H1 (cell line): ENCODE measurements at regions not wholly inside any gene's neighbourhood (a gene's known extent, or its start where the extent isn't known, plus 50 kb on each side); places are given as distances from the start of the nearest gene placed in this dataset.

ENCODE experiments used
- CTCF ChIA-PET: fragments of 300-600 bp; sonication (Branson Sonifier 250); formaldehyde crosslinking; loops from one replicate; lab custom pipeline; 2021; ENCODE audit not compliant: partially characterized antibody; lab: Charles Lee
- POLR2A ChIA-PET: fragments of 300-600 bp; sonication (Branson Sonifier 250); formaldehyde crosslinking; loops from one replicate; lab custom pipeline; 2021; ENCODE audit warnings: inconsistent platforms; ENCODE audit not compliant: partially characterized antibody; lab: Charles Lee
- DNase-seq, 2 experiments: peaks; one replicate each; pipeline versions ENCODE4 v3.0.0 to v3.0.0-alpha.2; 2010 to 2022; ENCODE audit warnings: low spot score in 2 of 2, low read depth in 1 of 2, mixed read lengths in 1 of 2
- FAIRE-seq: peaks from 2 replicates; lab custom pipeline; 2011; peaks lifted over from hg19 to GRCh38; lab: Jason Lieb, UNC
- H2AFZ ChIP-seq: 2 replicates; pipeline ENCODE4 v1.8.1; 2012; ENCODE audit warnings: low read length, inconsistent platforms
- H2AK5ac ChIP-seq: 2 replicates; pipeline ENCODE4 v1.6.1; 2013; ENCODE audit warnings: low read depth, low read length
- H2BK120ac ChIP-seq: replicated peaks from 2 replicates; pipeline ENCODE3; 2013; ENCODE audit warnings: low read depth, low read length, inconsistent platforms
- H2BK12ac ChIP-seq: 2 replicates; pipeline ENCODE4 v1.6.1; 2013; ENCODE audit warnings: low read depth, low read length
- H2BK15ac ChIP-seq: 2 replicates; pipeline ENCODE4 v1.6.1; 2013; ENCODE audit warnings: low read length
- H2BK20ac ChIP-seq: 2 replicates; pipeline ENCODE4 v1.6.1; 2013; ENCODE audit warnings: low read length
- H2BK5ac ChIP-seq: 2 replicates; pipeline ENCODE4 v1.6.1; 2013; ENCODE audit warnings: low read depth, low read length
- H3K14ac ChIP-seq: 2 replicates; pipeline ENCODE4 v1.6.1; 2013; ENCODE audit warnings: inconsistent platforms; ENCODE audit not compliant: insufficient read length
- H3K18ac ChIP-seq: 2 replicates; pipeline ENCODE4 v1.6.1; 2013; ENCODE audit warnings: low read length; ENCODE audit errors: extremely low read depth
- H3K23ac ChIP-seq: 2 replicates; pipeline ENCODE4 v1.6.1; 2013; ENCODE audit warnings: inconsistent platforms; ENCODE audit not compliant: insufficient read length
- H3K23me2 ChIP-seq: 2 replicates; pipeline ENCODE4 v1.6.1; 2013; ENCODE audit warnings: low read depth, low read length
- H3K27ac ChIP-seq: 2 replicates; pipeline ENCODE4 v1.6.1; 2011; ENCODE audit warnings: low read depth, low read length, inconsistent platforms
- H3K27me3 ChIP-seq, 4 experiments: replicated peaks in 1 of 4; 1 replicate in 1 of 4; 2 replicates in 3 of 4; pipeline versions ENCODE4 v1.6.1 to v1.8.1; 2011 to 2013; ENCODE audit warnings: low read length in 3 of 4, mild to moderate bottlenecking in 3 of 4, inconsistent platforms in 2 of 4, mixed read lengths in 2 of 4, moderate library complexity in 1 of 4; ENCODE audit not compliant: control insufficient read depth in 3 of 4, insufficient read depth in 3 of 4; ENCODE audit errors: extremely low read depth in 1 of 4
- H3K36me3 ChIP-seq, 4 experiments: 2 replicates each; pipeline versions ENCODE4 v1.6.1 to v1.8.1; 2011 to 2013; ENCODE audit warnings: mild to moderate bottlenecking in 4 of 4, low read length in 3 of 4, moderate library complexity in 2 of 4, control low read depth in 1 of 4, inconsistent platforms in 1 of 4; ENCODE audit not compliant: insufficient read depth in 4 of 4, control insufficient read depth in 2 of 4
- H3K4ac ChIP-seq: replicated peaks from 2 replicates; pipeline ENCODE3; 2013; ENCODE audit warnings: low read length, low read depth, mixed read lengths, inconsistent platforms; ENCODE audit not compliant: insufficient read length
- H3K4me1 ChIP-seq, 4 experiments: replicated peaks in 1 of 4; 1 replicate in 1 of 4; 2 replicates in 3 of 4; pipeline versions ENCODE4 v1.6.1 to v1.8.1; 2011 to 2013; ENCODE audit warnings: low read length in 3 of 4, inconsistent platforms in 2 of 4, mixed read lengths in 1 of 4; ENCODE audit not compliant: insufficient read depth in 4 of 4, control insufficient read depth in 3 of 4
- H3K4me2 ChIP-seq, 2 experiments: 2 replicates each; pipeline versions ENCODE4 v1.6.1 to v1.8.1; 2011 to 2013; ENCODE audit warnings: low read depth in 2 of 2, low read length in 2 of 2, control low read depth in 1 of 2, inconsistent platforms in 1 of 2, mild to moderate bottlenecking in 1 of 2; ENCODE audit not compliant: insufficient read depth in 1 of 2
- H3K4me3 ChIP-seq, 4 experiments: fragments of 200-600, 300-600 bp in 1 of 4; sonication (generic), shearing (Covaris generic), sonication (Bioruptor Twin) in 1 of 4; 2 replicates each; pipeline versions ENCODE4 v1.5.1 to v1.8.1; 2011 to 2016; ENCODE audit warnings: low read length in 4 of 4, low read depth in 3 of 4, control low read depth in 2 of 4, inconsistent platforms in 2 of 4, mild to moderate bottlenecking in 2 of 4, mixed read lengths in 1 of 4, moderate library complexity in 1 of 4; ENCODE audit not compliant: insufficient read depth in 2 of 4; ENCODE audit errors: extremely low read depth in 1 of 4
- H3K56ac ChIP-seq: replicated peaks from 2 replicates; pipeline ENCODE3; 2013; ENCODE audit warnings: low read depth, mild to moderate bottlenecking, mixed read lengths, low read length, inconsistent platforms; ENCODE audit not compliant: insufficient read length
- H3K79me1 ChIP-seq: 2 replicates; pipeline ENCODE4 v1.6.1; 2013; ENCODE audit warnings: low read depth, low read length, control low read depth
- H3K79me2 ChIP-seq, 2 experiments: 2 replicates each; pipeline versions ENCODE4 v1.6.1 to v1.8.1; 2012 to 2013; ENCODE audit warnings: low read length in 2 of 2, mild to moderate bottlenecking in 2 of 2, inconsistent platforms in 1 of 2; ENCODE audit not compliant: insufficient read depth in 2 of 2, control insufficient read depth in 1 of 2
- H3K9ac ChIP-seq, 4 experiments: replicated peaks in 1 of 4; 1 replicate in 1 of 4; 2 replicates in 3 of 4; pipeline versions ENCODE4 v1.6.1 to v1.8.1; 2011 to 2013; ENCODE audit warnings: low read depth in 3 of 4, low read length in 3 of 4, control low read depth in 2 of 4, mild to moderate bottlenecking in 2 of 4, moderate library complexity in 2 of 4, inconsistent platforms in 1 of 4; ENCODE audit errors: extremely low read depth in 1 of 4
- H3K9me3 ChIP-seq, 2 experiments: 2 replicates each; pipeline versions ENCODE4 v1.6.1 to v1.8.1; 2012 to 2013; ENCODE audit warnings: mild to moderate bottlenecking in 2 of 2, moderate library complexity in 2 of 2, control low read depth in 1 of 2, inconsistent platforms in 1 of 2, low read depth in 1 of 2, low read length in 1 of 2, mixed read lengths in 1 of 2; ENCODE audit not compliant: insufficient read depth in 2 of 2
- H4K20me1 ChIP-seq, 2 experiments: replicated peaks in 1 of 2; 2 replicates each; pipeline versions ENCODE3 to v1.8.1; 2011 to 2013; ENCODE audit warnings: inconsistent platforms in 2 of 2, low read length in 2 of 2, mild to moderate bottlenecking in 1 of 2; ENCODE audit not compliant: insufficient read depth in 2 of 2, control insufficient read depth in 1 of 2
- H4K5ac ChIP-seq: 2 replicates; pipeline ENCODE4 v1.6.1; 2013; ENCODE audit warnings: low read length, low read depth, mixed read lengths, inconsistent platforms; ENCODE audit not compliant: insufficient read length
- H4K8ac ChIP-seq: 2 replicates; pipeline ENCODE4 v1.8.0; 2013; ENCODE audit warnings: mild to moderate bottlenecking, moderate library complexity, low read length, inconsistent platforms; ENCODE audit not compliant: insufficient read depth; ENCODE audit errors: extremely low read depth
- H4K91ac ChIP-seq: replicated peaks from 2 replicates; pipeline ENCODE3; 2013; ENCODE audit warnings: low read length, mixed read lengths, inconsistent platforms; ENCODE audit not compliant: insufficient read length
- ATF2 ChIP-seq: IDR thresholded peaks from 2 replicates; pipeline ENCODE4 v1.6.1; 2012; ENCODE audit warnings: low read length, inconsistent platforms
- EZH2 ChIP-seq: fragments of 200-600 bp; sonication (generic); IDR thresholded peaks from 2 replicates; pipeline ENCODE4 v1.7.1; 2012; ENCODE audit warnings: low read depth, mild to moderate bottlenecking, moderate library complexity, low read length, inconsistent platforms; ENCODE audit not compliant: severe bottlenecking
- PHF8 ChIP-seq: fragments of 200-600 bp; sonication (generic); conservative IDR thresholded peaks from 2 replicates; pipeline ENCODE4 v1.7.1; 2012; ENCODE audit warnings: low read depth, mild to moderate bottlenecking, inconsistent platforms, low read length, moderate library complexity
- RAD21 ChIP-seq, 2 experiments: IDR thresholded peaks in 1 of 2; conservative IDR thresholded peaks in 1 of 2; 2 replicates each; pipeline ENCODE4 v1.6.1; 2011; ENCODE audit warnings: low read depth in 2 of 2, low read length in 2 of 2, improper control_type of control experiment in 1 of 2, inconsistent platforms in 1 of 2, mild to moderate bottlenecking in 1 of 2, moderate library complexity in 1 of 2
- RXRA ChIP-seq: IDR thresholded peaks from 2 replicates; pipeline ENCODE4 v1.6.1; 2011; ENCODE audit warnings: low read depth, mild to moderate bottlenecking, low read length, moderate library complexity; ENCODE audit not compliant: insufficient read depth
- SIN3A ChIP-seq, 2 experiments: IDR thresholded peaks in 1 of 2; conservative IDR thresholded peaks in 1 of 2; 2 replicates each; pipeline ENCODE4 v1.6.1; 2011 to 2012; ENCODE audit warnings: low read length in 2 of 2, improper control_type of control experiment in 1 of 2, low read depth in 1 of 2, mild to moderate bottlenecking in 1 of 2
- SRF ChIP-seq: IDR thresholded peaks from 2 replicates; pipeline ENCODE4 v1.6.1; 2011; ENCODE audit warnings: mild to moderate bottlenecking, low read depth, low read length, moderate library complexity
- TAF1 ChIP-seq: IDR thresholded peaks from 2 replicates; pipeline ENCODE4 v1.6.1; 2011; ENCODE audit warnings: mild to moderate bottlenecking, low read depth, low read length
- WGBS, 2 experiments: shearing (Covaris generic) in 1 of 2; methylation state at CpG; one replicate each; pipeline versions ENCODE4 v1.1.6 to v1.1.7; 2013 to 2015; ENCODE audit warnings: low lambda C conversion rate in 2 of 2, mixed read lengths in 2 of 2, inconsistent platforms in 1 of 2, low coverage in 1 of 2, missing lambda C conversion rate in 1 of 2; ENCODE audit not compliant: insufficient replicate concordance in 2 of 2, insufficient coverage in 1 of 2, insufficient read length in 1 of 2; ENCODE audit errors: extremely low coverage in 1 of 2, missing lambda C conversion rate in 1 of 2; 5-methylcytosine and 5-hydroxymethylcytosine counted together
- TF ChIP-seq, protein P1 (sequence below): IDR thresholded peaks from 2 replicates; pipeline ENCODE4 v1.6.1; 2011; ENCODE audit warnings: low read depth, mild to moderate bottlenecking, low read length; ENCODE audit not compliant: insufficient read depth

DNA sequence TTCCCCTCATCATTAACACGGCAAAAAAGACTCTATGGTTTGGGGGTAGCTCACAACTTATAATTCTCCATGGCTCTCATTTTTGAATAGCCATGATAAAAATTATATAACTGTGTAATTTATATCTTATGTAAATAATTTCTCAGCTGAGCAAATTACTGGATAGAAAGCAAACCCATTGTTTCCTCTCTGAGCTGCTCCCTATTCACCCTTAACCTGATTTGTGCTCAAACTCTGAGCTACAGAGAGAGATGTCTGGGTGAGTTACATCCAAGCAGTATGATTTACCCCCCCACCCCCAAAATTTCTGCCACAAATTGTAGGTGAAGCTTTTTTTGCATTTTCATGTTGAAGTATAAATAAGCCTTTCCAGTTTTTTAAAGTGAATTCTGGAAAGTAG, 123.7 kb downstream of the TFCP2L1 start:
- no peaks in the 10 kb centered on the region for H4K20me1 ChIP-seq
- H4K91ac ChIP-seq, result no peak overlapping the region
- peaks cover 23 to 24% of the 10 kb centered on the region in 2 experiments for H3K9me3 ChIP-seq
- H3K79me2 ChIP-seq, result no peaks in the 10 kb centered on the region
- H2AK5ac ChIP-seq, result no peak overlapping the region
- H3K79me1 ChIP-seq, result no peaks in the 10 kb centered on the region
- H3K23me2 ChIP-seq, result no peaks in the 10 kb centered on the region
- H2BK20ac ChIP-seq, result no peak overlapping the region
- ChIA-PET POLR2A (interaction anchor here (1.8 kb wide), 1 partner anchor 86 kb away, joined by 7 read pairs; no protein-coding TSS in a partner anchor), CTCF (interaction anchor here (0.5 to 1.7 kb wide), 8 partner anchors 12 to 81 kb away, joined by 3 to 4 read pairs (median 3); no protein-coding TSS in a partner anchor)
- no peak overlapping the region for H3K4me2 ChIP-seq
- no peak overlapping the region for H2BK5ac ChIP-seq
- no peak overlapping the region for H4K8ac ChIP-seq
- DNase-seq (no peak), FAIRE-seq (no peak)
- no peak overlapping the region for H3K9ac ChIP-seq
- H3K14ac ChIP-seq, result no peak overlapping the region
- no peak overlapping the region for H3K27ac ChIP-seq
- H2AFZ ChIP-seq, result no peak overlapping the region
- no peaks in the 10 kb centered on the region for H3K36me3 ChIP-seq
- no peak overlapping the region for H2BK12ac ChIP-seq
- no peak overlapping the region for H3K56ac ChIP-seq
- no peak overlapping the region for H3K4me3 ChIP-seq
- H3K23ac ChIP-seq, result no peak overlapping the region
- WGBS, 2 experiments, result 92% methylated on average over 1 of the region's 1 CpG; no CpG with 5 or more reads in 1 of the 2 experiments
- H3K4ac ChIP-seq, result no peak overlapping the region
- no peak overlapping the region for H3K18ac ChIP-seq
- H2BK120ac ChIP-seq, result no peak overlapping the region
- no peaks in the 10 kb centered on the region for H3K4me1 ChIP-seq
- no peak overlapping the region for H4K5ac ChIP-seq
- H2BK15ac ChIP-seq, result no peak overlapping the region
- no peaks in the 10 kb centered on the region for H3K27me3 ChIP-seq
- TF ChIP-seq, protein P1, sequence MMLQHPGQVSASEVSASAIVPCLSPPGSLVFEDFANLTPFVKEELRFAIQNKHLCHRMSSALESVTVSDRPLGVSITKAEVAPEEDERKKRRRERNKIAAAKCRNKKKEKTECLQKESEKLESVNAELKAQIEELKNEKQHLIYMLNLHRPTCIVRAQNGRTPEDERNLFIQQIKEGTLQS, result no peak
- TF ChIP-seq SIN3A (conservative IDR thresholded peaks at IDR 0.05 in 1 of 2, IDR thresholded peaks at IDR 0.05 in 1 of 2; ENCODE audit: low read depth in 1 of 2, low read length in 2 of 2), result no peak
- TF ChIP-seq ATF2, result no peak
- TF ChIP-seq TAF1, result no peak
- no peak for TF ChIP-seq SRF
- no peak for TF ChIP-seq RXRA
- no peak for TF ChIP-seq PHF8
- TF ChIP-seq RAD21 (IDR thresholded peaks at IDR 0.05 in 1 of 2, conservative IDR thresholded peaks at IDR 0.05 in 1 of 2; ENCODE audit: low read depth in 2 of 2, low read length in 2 of 2), result no peak
- no peak for TF ChIP-seq EZH2
